Upper lobe of right lung (tissue), 1 donor: ENCODE measurements at regions not wholly inside any gene's neighbourhood (a gene's known extent, or its start where the extent isn't known, plus 50 kb on each side); places are given as distances from the start of the nearest gene placed in this dataset.
"Not testable (repeated sequence)": the region's sequence is repeated elsewhere in the genome, so short reads cannot be mapped to it uniquely, and the experiment has no call there.

Experiments used
- ATAC-seq: fragments of 200-7000 bp; cut with Tn5 transposase; one replicate; pipeline ENCODE4 v1.9.1; 2020; ENCODE audit warnings: mild to moderate bottlenecking, moderate library complexity
- DNase-seq: peaks from one replicate; pipeline ENCODE4 v3.0.0-alpha.2; 2020
- H3K27ac ChIP-seq: fragments of 200-600 bp; one replicate; pipeline ENCODE4 v1.8.0; 2022
- H3K27me3 ChIP-seq: fragments of 200-600 bp; one replicate; pipeline ENCODE4 v1.8.0; 2022; ENCODE audit warnings: mild to moderate bottlenecking
- H3K36me3 ChIP-seq: fragments of 200-600 bp; one replicate; pipeline ENCODE4 v1.8.0; 2022
- H3K4me1 ChIP-seq: fragments of 200-600 bp; one replicate; pipeline ENCODE4 v1.8.0; 2022
- H3K4me3 ChIP-seq: fragments of 200-600 bp; one replicate; pipeline ENCODE4 v1.8.0; 2022; ENCODE audit warnings: mild to moderate bottlenecking
- H3K9me3 ChIP-seq: fragments of 200-600 bp; one replicate; pipeline ENCODE4 v1.8.0; 2022
- intact Hi-C: fragments of 100-400 bp; cut with DNase I; formaldehyde crosslinking; loops from one replicate; pipeline ENCODE4 v1.11.0; 2022
- TF ChIP-seq, protein P1 (sequence below): fragments of 200-600 bp; IDR thresholded peaks from one replicate; pipeline ENCODE4 v1.8.0; 2022; ENCODE audit warnings: antibody characterized with exemption
- donor health status: DM: no; HTN: yes; CAD: no; lungs with severe emphysema.

DNA sequence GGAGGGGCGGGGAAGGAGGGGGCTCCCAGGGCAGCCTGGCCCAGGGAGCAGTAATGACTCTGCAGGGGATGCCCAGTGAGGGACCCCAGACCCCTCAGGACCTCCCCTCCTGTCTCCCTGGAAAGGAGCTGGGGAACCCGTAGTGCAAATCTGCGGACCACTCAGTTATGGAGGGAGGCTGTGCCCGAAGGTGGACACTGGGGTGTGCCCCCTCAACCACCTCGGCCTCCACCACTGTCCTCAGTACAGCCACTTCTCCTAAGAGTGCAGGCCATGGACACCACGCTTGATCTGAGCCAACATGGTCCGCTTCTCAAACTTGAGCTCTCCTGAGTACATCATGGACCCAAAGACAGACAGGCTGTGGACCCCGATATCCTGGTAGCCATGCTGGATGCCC is 378.2 kb upstream of the MAOA start:
- Histone ChIP-seq H3K27ac (no peak overlapping the region), H3K4me1 (no peaks in the 10 kb centered on the region), H3K36me3 (no peaks in the 10 kb centered on the region), H3K4me3 (no peak overlapping the region), H3K9me3 (no peaks in the 10 kb centered on the region), H3K27me3 (no peaks in the 10 kb centered on the region)
- intact Hi-C loops = no loop called here
- TF ChIP-seq, protein P1, sequence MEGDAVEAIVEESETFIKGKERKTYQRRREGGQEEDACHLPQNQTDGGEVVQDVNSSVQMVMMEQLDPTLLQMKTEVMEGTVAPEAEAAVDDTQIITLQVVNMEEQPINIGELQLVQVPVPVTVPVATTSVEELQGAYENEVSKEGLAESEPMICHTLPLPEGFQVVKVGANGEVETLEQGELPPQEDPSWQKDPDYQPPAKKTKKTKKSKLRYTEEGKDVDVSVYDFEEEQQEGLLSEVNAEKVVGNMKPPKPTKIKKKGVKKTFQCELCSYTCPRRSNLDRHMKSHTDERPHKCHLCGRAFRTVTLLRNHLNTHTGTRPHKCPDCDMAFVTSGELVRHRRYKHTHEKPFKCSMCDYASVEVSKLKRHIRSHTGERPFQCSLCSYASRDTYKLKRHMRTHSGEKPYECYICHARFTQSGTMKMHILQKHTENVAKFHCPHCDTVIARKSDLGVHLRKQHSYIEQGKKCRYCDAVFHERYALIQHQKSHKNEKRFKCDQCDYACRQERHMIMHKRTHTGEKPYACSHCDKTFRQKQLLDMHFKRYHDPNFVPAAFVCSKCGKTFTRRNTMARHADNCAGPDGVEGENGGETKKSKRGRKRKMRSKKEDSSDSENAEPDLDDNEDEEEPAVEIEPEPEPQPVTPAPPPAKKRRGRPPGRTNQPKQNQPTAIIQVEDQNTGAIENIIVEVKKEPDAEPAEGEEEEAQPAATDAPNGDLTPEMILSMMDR = no peak
- no peak for ATAC-seq
- DNase-seq = no peak

GRCh38 chrX:43278440-43278839 is 377.7 kb upstream of the MAOA start:
- no peak for ATAC-seq
- Histone ChIP-seq H3K4me1 (no peaks in the 10 kb centered on the region), H3K27ac (no peak overlapping the region), H3K36me3 (no peaks in the 10 kb centered on the region), H3K27me3 (no peaks in the 10 kb centered on the region), H3K4me3 (no peak overlapping the region), H3K9me3 (no peaks in the 10 kb centered on the region)
- intact Hi-C loops = no loop called here
- TF ChIP-seq, protein P1 = no peak
- DNase-seq = no peak

GRCh38 chrX:43279341-43279808 is 376.7 kb upstream of the MAOA start:
- intact Hi-C loops = no loop called here
- Histone ChIP-seq H3K9me3 (no peaks in the 10 kb centered on the region), H3K4me1 (no peaks in the 10 kb centered on the region), H3K27me3 (no peaks in the 10 kb centered on the region), H3K27ac (no peak overlapping the region), H3K36me3 (no peaks in the 10 kb centered on the region), H3K4me3 (no peak overlapping the region)
- no peak for ATAC-seq
- TF ChIP-seq, protein P1 = no peak
- no peak for DNase-seq

DNA sequence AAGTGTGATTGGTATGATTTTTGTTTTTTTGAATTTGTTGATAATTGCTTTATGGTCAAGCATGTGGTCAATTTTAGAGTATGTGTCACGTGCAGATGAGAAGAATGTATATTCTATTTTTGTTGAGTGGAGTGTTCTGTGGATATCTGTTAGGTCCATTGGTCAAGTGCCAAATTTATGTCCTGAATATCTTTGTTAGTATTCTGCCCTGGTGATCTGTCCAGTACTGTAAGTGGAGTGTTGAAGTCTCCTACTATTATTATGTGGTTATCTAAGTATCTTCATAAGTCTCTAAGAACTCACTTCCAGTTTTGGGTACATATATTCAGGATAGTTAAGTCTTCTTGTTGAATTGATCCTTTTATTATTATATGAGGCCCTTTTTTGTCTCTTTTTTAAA is 372.9 kb upstream of the MAOA start:
- no peaks in the 10 kb centered on the region for H3K36me3 ChIP-seq
- no peaks in the 10 kb centered on the region for H3K4me1 ChIP-seq
- H3K27ac ChIP-seq = no peak overlapping the region
- TF ChIP-seq, protein P1 = no peak
- no peak for ATAC-seq
- no peak for DNase-seq
- no peak overlapping the region for H3K4me3 ChIP-seq
- H3K9me3 ChIP-seq = no peaks in the 10 kb centered on the region
- H3K27me3 ChIP-seq = no peaks in the 10 kb centered on the region
- intact Hi-C loops = no loop called here

DNA sequence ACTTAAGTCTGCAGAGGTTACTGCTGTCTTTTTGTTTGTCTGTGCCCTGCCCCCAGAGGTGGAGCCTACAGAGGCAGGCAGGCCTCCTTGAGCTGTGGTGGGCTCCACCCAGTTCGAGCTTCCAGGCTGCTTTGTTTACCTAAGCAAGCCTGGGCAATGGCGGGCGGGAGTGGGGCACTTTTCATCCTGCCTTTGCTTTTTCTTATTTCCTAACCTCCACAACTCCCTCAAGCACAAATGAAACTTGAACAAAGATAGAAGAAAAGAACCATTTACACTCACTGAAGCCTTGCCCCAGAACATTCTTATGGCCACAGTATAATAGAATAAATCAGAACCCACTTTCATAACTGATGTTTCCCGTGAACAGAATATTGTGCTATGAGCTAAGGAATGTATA is 344.5 kb upstream of the MAOA start:
- DNase-seq, H3K27ac ChIP-seq, H3K27me3 ChIP-seq, H3K4me3 ChIP-seq, H3K9me3 ChIP-seq, intact Hi-C loops, H3K36me3 ChIP-seq, ATAC-seq, H3K4me1 ChIP-seq: not testable (repeated sequence)

DNA sequence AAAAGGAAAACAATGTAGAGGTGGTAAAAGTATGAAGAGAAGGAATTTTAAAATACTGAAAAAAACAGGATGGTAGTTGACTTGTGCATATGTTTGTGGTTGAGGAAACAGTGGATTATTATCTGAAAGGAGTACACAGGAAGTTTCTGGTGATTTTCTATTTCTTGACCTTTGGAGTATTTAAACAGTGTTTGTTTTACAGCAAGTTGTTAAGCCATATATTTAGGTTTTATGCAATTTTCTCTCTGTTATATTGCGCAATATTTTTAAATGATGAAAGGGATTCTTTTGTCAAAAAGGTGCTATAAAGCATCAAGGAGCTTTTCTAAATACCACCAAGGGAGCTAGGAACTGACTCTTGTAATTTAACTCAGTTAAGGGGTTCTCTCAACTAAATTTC is 343.1 kb upstream of the MAOA start:
- no peaks in the 10 kb centered on the region for H3K27me3 ChIP-seq
- TF ChIP-seq, protein P1 = no peak
- H3K9me3 ChIP-seq = no peaks in the 10 kb centered on the region
- DNase-seq (no peak), ATAC-seq (no peak)
- H3K4me3 ChIP-seq = no peak overlapping the region
- no peaks in the 10 kb centered on the region for H3K36me3 ChIP-seq
- no peak overlapping the region for H3K27ac ChIP-seq
- no peaks in the 10 kb centered on the region for H3K4me1 ChIP-seq
- intact Hi-C loops = no loop called here
